Heart left ventricle (tissue), 16 donors: ENCODE measurements at regions not wholly inside any gene's neighbourhood (a gene's known extent, or its start where the extent isn't known, plus 50 kb on each side); places are given as distances from the start of the nearest gene placed in this dataset.

Source experiments
- ATAC-seq, 4 donors: fragments of 200-7000 bp; cut with Tn5 transposase; one replicate each; pipeline ENCODE4 v1.9.1; 2020 to 2022; ENCODE audit warnings: moderate library complexity in 4 of 4, mild to moderate bottlenecking in 3 of 4, moderate number of reproducible peaks in 1 of 4
- DNase-seq, 5 donors: peaks; one replicate each; pipeline ENCODE4 v3.0.0-alpha.2; 2020
- H3K27ac ChIP-seq, 12 donors: fragments of 200-600 bp; sonication (generic) in 4 of 12; one replicate each; pipeline versions ENCODE4 v1.5.0 to v1.8.0; 2016 to 2022; ENCODE audit warnings: mild to moderate bottlenecking in 2 of 12
- H3K27me3 ChIP-seq, 9 donors: fragments of 200-600 bp; sonication (generic) in 2 of 9; one replicate each; pipeline versions ENCODE4 v1.5.1 to v1.8.0; 2016 to 2022; ENCODE audit warnings: mild to moderate bottlenecking in 3 of 9
- H3K36me3 ChIP-seq, 9 donors: fragments of 200-600 bp; sonication (generic) in 2 of 9; one replicate each; pipeline versions ENCODE4 v1.5.0 to v1.8.0; 2018 to 2022; ENCODE audit warnings: mild to moderate bottlenecking in 2 of 9
- H3K4me1 ChIP-seq, 12 donors: fragments of 200-600 bp; sonication (generic) in 4 of 12; one replicate each; pipeline versions ENCODE4 v1.5.0 to v1.8.0; 2016 to 2022; ENCODE audit warnings: mild to moderate bottlenecking in 3 of 12
- H3K4me3 ChIP-seq, 12 donors: fragments of 200-600 bp; sonication (generic) in 4 of 12; one replicate each; pipeline versions ENCODE4 v1.5.0 to v1.8.0; 2017 to 2022; ENCODE audit warnings: mild to moderate bottlenecking in 9 of 12, moderate library complexity in 4 of 12
- H3K9me3 ChIP-seq, 12 donors: fragments of 200-600 bp; sonication (generic) in 4 of 12; one replicate each; pipeline versions ENCODE4 v1.5.0 to v1.8.0; 2016 to 2022; ENCODE audit warnings: mild to moderate bottlenecking in 1 of 12
- POLR2A ChIP-seq, 2 donors: fragments of 450-650 bp; IDR thresholded peaks; one replicate each; pipeline ENCODE4 v1.6.1; 2017; ENCODE audit warnings: antibody characterized with exemption in 2 of 2, mild to moderate bottlenecking in 2 of 2, moderate library complexity in 2 of 2
- WGBS, 4 donors: extraction: QIAGEN DNeasy Blood & Tissue Kit in 2 of 4; methylation state at CpG; one replicate each; pipeline versions ENCODE4 v1.1.5 to v1.1.7; 2013 to 2018; 5-methylcytosine and 5-hydroxymethylcytosine counted together
- intact Hi-C, 10 donors: fragments of 100-400 bp; cut with DNase I; formaldehyde crosslinking; loops; one replicate each; pipeline versions ENCODE4 v1.11.1 to v1.14.2; 2022
- TF ChIP-seq, protein P1 (sequence below), 12 donors: fragments of 200-600 bp; sonication (generic) in 4 of 12; IDR thresholded peaks; one replicate each; pipeline versions ENCODE4 v1.5.0 to v1.8.0; 2018 to 2022; ENCODE audit warnings: antibody characterized with exemption in 12 of 12, mild to moderate bottlenecking in 5 of 12
- donor health status: ischemic (EF 13 %, LVEDD 7.1; RV severe dilation, severe dysfunction).
- donor health status: healthy with polysubstance abuse.
- donor health status: DM: no; HTN: yes; CAD: no.
- donor health status: DM: no; HTN: no; CAD: no.
- donor health status: ischemic (EF 25% LVEDD 6.9; RV normal size, moderate dysfunction).
- donor health status: ischemic (EF 25% LVEDD 5.7; RV mildly dilated, moderate dysfunction).
- donor health status: healthy.
- donor health status: DM: yes; HTN: yes; CAD: no.
- donor health status: ischemic (EF 35%, LVEDD 5.7; RV mildly dilated, moderate dysfunction).
- donor health status: nonischemic (EF 11% LVEDD 7.7; RV severe dilation, severe dysfunction).
- donor health status: DM: yes; HTN: yes; CAD: no.
- donor health status: PGD.
- donor health status: ischemic (EF 29% LVEDD 5.4; RV normal size, mild dysfunction).
- donor health status: nonischemic (EF 23%, LVEDD 6.1; RV moderate dilation, normal function).

DNA sequence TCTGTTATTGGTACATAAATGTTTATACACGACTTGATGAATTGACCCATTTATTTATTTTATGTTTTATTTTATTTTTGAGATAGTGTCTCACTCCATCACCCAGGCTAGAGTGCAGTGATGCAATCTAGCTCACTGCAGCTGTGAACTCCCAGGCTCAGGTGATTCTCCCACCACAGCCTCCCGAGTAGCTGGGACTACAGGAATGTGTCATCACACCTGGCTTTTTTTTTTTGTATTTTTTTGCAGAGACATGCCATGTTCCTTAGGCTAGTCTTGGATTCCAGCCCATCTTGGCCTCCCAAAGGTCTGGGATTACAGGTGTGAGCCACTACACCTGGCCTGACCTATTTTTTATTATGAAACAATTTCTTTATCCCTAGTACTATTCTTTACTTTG, 355.0 kb upstream of the PRICKLE1 start:
- ATAC-seq (no peak), DNase-seq (no peak)
- no peaks in the 10 kb centered on the region for H3K27me3 ChIP-seq
- H3K9me3 ChIP-seq: peaks cover 0 to 44% (median 12%) of the 10 kb centered on the region in 12 donors
- TF ChIP-seq POLR2A (IDR thresholded peaks at IDR 0.05): no peak
- TF ChIP-seq, protein P1, sequence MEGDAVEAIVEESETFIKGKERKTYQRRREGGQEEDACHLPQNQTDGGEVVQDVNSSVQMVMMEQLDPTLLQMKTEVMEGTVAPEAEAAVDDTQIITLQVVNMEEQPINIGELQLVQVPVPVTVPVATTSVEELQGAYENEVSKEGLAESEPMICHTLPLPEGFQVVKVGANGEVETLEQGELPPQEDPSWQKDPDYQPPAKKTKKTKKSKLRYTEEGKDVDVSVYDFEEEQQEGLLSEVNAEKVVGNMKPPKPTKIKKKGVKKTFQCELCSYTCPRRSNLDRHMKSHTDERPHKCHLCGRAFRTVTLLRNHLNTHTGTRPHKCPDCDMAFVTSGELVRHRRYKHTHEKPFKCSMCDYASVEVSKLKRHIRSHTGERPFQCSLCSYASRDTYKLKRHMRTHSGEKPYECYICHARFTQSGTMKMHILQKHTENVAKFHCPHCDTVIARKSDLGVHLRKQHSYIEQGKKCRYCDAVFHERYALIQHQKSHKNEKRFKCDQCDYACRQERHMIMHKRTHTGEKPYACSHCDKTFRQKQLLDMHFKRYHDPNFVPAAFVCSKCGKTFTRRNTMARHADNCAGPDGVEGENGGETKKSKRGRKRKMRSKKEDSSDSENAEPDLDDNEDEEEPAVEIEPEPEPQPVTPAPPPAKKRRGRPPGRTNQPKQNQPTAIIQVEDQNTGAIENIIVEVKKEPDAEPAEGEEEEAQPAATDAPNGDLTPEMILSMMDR (IDR thresholded peaks at IDR 0.05): no peak
- H3K27ac ChIP-seq: no peak overlapping the region
- 86 to 97% (median 89%) methylated on average over 2 of the region's 2 CpGs for WGBS, 4 donors
- no peaks in the 10 kb centered on the region for H3K36me3 ChIP-seq
- no peaks in the 10 kb centered on the region for H3K4me1 ChIP-seq
- intact Hi-C loops: no loop called here
- no peak overlapping the region for H3K4me3 ChIP-seq

DNA sequence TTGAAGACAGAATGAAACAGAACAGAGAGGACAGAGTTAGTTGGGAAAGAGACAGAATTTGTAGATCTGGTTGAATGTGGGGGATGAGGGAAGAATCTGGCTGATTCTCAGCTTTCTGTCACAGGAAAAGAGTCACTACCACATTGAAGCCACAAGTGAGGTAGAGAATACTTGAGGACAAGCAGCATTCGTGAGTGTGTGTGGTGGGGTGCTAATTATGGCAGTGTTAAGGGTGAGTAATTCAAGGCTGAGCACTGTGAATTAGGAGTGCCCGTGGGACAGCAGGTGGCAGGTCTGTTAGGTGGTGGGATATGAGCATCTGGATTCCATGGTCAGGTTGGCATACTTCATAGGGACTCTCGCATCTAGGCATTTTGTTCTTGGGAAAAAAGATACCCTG, 347.4 kb upstream of the PRICKLE1 start:
- peaks cover 0 to 28% (median 7%) of the 10 kb centered on the region in 12 donors for H3K9me3 ChIP-seq
- DNase-seq (no peak), ATAC-seq (no peak)
- WGBS, 4 donors: 71 to 80% (median 74%) methylated on average over 3 of the region's 3 CpGs
- H3K4me1 ChIP-seq: no peaks in the 10 kb centered on the region
- intact Hi-C loops: no loop called here
- TF ChIP-seq, protein P1 (IDR thresholded peaks at IDR 0.05): no peak
- no peak for TF ChIP-seq POLR2A (IDR thresholded peaks at IDR 0.05)
- H3K4me3 ChIP-seq: no peak overlapping the region
- no peaks in the 10 kb centered on the region for H3K36me3 ChIP-seq
- no peaks in the 10 kb centered on the region for H3K27me3 ChIP-seq
- no peak overlapping the region for H3K27ac ChIP-seq

DNA sequence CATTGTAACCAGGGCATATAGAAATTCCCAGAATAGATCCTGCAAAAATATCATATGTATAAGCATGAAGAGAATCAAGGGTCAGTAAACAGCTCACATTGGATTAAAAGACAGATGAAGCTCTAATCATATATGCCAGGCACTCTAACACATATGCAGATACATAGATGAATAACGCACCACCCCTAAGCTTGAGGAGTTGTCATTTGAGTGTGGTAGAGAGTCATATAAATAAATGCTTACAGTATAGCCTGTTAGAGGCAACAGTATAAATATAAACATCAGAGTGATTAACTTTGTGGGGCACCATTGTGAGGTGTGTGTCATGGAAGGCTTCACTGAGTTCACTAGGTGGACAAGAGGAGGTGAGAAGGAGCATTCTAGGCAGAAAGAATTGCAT, 346.7 kb upstream of the PRICKLE1 start:
- WGBS, 4 donors: 94 to 99% (median 95%) methylated on average over 1 of the region's 1 CpG
- H3K27me3 ChIP-seq: no peaks in the 10 kb centered on the region
- H3K4me3 ChIP-seq: no peak overlapping the region
- peaks cover 0 to 20% (median 5%) of the 10 kb centered on the region in 12 donors for H3K9me3 ChIP-seq
- TF ChIP-seq, protein P1 (IDR thresholded peaks at IDR 0.05): no peak
- TF ChIP-seq POLR2A (IDR thresholded peaks at IDR 0.05): no peak
- ATAC-seq: no peak
- no peak for DNase-seq
- H3K27ac ChIP-seq: no peak overlapping the region
- no peaks in the 10 kb centered on the region for H3K36me3 ChIP-seq
- no peaks in the 10 kb centered on the region for H3K4me1 ChIP-seq
- intact Hi-C loops: no loop called here

DNA sequence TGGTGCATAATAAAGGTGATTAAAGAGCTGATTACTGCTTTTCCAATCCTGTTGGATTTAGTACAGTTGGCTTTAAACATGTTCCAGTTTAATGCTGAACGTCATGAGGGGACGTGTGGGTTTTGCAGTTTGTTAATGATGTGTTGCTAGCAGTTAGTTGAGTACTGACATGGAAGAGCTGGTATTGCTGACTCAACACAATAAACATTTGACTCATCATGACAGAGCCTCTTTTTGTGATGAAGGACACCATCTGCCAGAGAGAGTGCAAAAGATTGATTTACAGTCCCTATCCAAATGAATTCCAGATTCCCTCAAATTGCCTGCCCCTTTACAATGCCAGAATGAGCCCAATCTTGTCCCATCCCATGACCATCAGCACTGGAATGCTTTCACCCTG, 346.2 kb upstream of the PRICKLE1 start:
- Histone ChIP-seq H3K9me3 (peaks cover 0 to 16% (median 2%) of the 10 kb centered on the region in 12 donors), H3K27me3 (no peaks in the 10 kb centered on the region), H3K4me3 (no peak overlapping the region), H3K4me1 (no peaks in the 10 kb centered on the region), H3K27ac (no peak overlapping the region), H3K36me3 (no peaks in the 10 kb centered on the region)
- intact Hi-C loops: no loop called here
- TF ChIP-seq POLR2A (IDR thresholded peaks at IDR 0.05): no peak
- TF ChIP-seq, protein P1 (IDR thresholded peaks at IDR 0.05): no peak
- 71 to 89% (median 83%) methylated on average over 2 of the region's 2 CpGs for WGBS, 4 donors
- ATAC-seq (no peak), DNase-seq (no peak)
